ENCODE measurements at regions not wholly inside any gene's neighbourhood (a gene's known extent, or its start where the extent isn't known, plus 50 kb on each side); places are given as distances from the start of the nearest gene placed in this dataset.

DNA sequence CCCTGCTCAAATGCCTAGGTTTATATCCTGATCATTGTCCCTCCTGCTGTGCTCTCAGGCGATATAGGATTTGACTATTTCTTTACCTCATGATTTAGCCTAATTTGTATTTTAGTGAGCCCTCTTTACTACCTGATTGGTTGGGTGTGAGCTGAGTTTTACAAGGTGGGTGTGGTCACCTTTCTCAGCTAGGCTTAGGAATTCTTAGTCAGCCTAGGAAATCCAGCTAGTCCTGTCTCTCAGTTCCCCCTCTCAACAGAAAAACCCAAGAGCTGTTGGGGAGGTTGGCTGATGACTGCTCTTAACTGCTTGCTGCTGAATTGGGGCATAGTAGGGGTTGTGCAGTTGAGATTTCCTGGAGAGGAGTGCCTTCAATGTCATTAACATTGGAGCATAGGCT is 100.5 kb upstream of the AADAT start:
- TF ChIP-seq, protein P1, sequence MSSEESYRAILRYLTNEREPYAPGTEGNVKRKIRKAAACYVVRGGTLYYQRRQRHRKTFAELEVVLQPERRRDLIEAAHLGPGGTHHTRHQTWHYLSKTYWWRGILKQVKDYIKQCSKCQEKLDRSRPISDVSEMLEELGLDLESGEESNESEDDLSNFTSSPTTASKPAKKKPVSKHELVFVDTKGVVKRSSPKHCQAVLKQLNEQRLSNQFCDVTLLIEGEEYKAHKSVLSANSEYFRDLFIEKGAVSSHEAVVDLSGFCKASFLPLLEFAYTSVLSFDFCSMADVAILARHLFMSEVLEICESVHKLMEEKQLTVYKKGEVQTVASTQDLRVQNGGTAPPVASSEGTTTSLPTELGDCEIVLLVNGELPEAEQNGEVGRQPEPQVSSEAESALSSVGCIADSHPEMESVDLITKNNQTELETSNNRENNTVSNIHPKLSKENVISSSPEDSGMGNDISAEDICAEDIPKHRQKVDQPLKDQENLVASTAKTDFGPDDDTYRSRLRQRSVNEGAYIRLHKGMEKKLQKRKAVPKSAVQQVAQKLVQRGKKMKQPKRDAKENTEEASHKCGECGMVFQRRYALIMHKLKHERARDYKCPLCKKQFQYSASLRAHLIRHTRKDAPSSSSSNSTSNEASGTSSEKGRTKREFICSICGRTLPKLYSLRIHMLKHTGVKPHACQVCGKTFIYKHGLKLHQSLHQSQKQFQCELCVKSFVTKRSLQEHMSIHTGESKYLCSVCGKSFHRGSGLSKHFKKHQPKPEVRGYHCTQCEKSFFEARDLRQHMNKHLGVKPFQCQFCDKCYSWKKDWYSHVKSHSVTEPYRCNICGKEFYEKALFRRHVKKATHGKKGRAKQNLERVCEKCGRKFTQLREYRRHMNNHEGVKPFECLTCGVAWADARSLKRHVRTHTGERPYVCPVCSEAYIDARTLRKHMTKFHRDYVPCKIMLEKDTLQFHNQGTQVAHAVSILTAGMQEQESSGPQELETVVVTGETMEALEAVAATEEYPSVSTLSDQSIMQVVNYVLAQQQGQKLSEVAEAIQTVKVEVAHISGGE (CRISPR knock-in tag; IDR thresholded peaks at IDR 0.05): no peak
- TF ChIP-seq ZNF408 (CRISPR knock-in tag; IDR thresholded peaks at IDR 0.05; ENCODE audit: low read depth) (no peak), CHD2 (IDR thresholded peaks at IDR 0.05; ENCODE audit: low read depth, low read length) (no peak), POLR2AphosphoS5 (IDR thresholded peaks at IDR 0.05; ENCODE audit: control insufficient read depth, insufficient read depth, low read depth, low read length) (no peak)

All from K562 (cell line).